ENCODE measurements at regions not wholly inside any gene's neighbourhood (a gene's known extent, or its start where the extent isn't known, plus 50 kb on each side); places are given as distances from the start of the nearest gene placed in this dataset.

DNA sequence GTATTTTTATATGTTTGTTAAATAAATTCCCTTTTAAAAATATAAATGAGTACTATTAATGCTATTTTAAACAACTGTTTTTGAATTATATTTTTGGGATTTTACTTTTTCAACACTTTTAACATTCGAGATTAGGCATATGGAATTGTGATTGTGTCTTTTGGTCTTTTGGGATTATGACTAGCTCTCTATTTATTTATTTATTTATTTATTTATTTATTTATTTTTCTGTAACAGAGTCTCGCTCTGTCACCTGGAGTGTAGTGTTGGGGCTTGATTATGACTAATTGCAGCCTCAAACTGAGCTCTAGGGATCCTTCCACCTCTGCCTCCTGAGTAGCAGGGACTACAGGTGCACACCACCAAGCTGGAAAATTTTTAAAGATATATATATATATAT, 1101.6 kb downstream of the FAM133A start:
- Histone ChIP-seq H3K27me3 (ENCODE audit: control insufficient read depth in 3 of 3, insufficient read depth in 3 of 3, low read length in 2 of 3) (peaks cover 0 to 7% (median 0%) of the 10 kb centered on the region in 3 donors), H3K27ac (ENCODE audit: low read depth in 1 of 2, low read length in 1 of 2) (no peak overlapping the region), H3K9ac (ENCODE audit: insufficient read depth in 1 of 2, low read length in 2 of 2) (no peak overlapping the region), H3K4me1 (ENCODE audit: control insufficient read depth in 5 of 5, insufficient read depth in 5 of 5, low read length in 5 of 5) (no peaks in the 10 kb centered on the region), H3K9me3 (ENCODE audit: control insufficient read depth in 4 of 4, insufficient read depth in 3 of 4, low read length in 3 of 4) (no peaks in the 10 kb centered on the region), H3K4me3 (no peak overlapping the region), H3K36me3 (ENCODE audit: control insufficient read depth in 4 of 4, insufficient read depth in 4 of 4, low read length in 4 of 4) (no peaks in the 10 kb centered on the region)
- WGBS, 2 donors: 65 to 81% methylated on average over 2 of the region's 2 CpGs
- TF ChIP-seq, protein P1, sequence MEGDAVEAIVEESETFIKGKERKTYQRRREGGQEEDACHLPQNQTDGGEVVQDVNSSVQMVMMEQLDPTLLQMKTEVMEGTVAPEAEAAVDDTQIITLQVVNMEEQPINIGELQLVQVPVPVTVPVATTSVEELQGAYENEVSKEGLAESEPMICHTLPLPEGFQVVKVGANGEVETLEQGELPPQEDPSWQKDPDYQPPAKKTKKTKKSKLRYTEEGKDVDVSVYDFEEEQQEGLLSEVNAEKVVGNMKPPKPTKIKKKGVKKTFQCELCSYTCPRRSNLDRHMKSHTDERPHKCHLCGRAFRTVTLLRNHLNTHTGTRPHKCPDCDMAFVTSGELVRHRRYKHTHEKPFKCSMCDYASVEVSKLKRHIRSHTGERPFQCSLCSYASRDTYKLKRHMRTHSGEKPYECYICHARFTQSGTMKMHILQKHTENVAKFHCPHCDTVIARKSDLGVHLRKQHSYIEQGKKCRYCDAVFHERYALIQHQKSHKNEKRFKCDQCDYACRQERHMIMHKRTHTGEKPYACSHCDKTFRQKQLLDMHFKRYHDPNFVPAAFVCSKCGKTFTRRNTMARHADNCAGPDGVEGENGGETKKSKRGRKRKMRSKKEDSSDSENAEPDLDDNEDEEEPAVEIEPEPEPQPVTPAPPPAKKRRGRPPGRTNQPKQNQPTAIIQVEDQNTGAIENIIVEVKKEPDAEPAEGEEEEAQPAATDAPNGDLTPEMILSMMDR (IDR thresholded peaks at IDR 0.05; ENCODE audit: control extremely low read depth, extremely low read depth): no peak
- DNase-seq: no peak
- no peak for ATAC-seq (ENCODE audit: insufficient read depth, low FRiP score)

DNA sequence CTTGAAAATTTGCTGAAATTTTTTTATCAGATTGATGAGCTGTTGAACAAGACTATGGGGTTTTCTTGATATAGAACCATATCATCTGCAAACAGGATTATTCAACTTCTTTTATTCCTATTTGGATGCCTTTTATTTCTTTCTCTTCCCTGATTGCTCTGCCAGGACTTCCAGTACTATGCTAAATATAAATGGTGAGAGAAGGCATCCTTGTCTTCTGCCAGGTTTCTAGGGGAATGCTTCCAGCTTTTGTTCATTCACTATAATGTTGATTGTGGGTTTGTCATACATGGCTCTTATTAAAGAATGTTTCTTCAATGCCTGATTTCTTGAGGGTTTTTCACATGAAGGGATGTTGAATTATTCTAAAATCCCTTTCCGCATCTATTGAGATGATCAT, 1139.5 kb downstream of the FAM133A start:
- TF ChIP-seq, protein P1 (IDR thresholded peaks at IDR 0.05; ENCODE audit: control extremely low read depth, extremely low read depth): no peak
- ATAC-seq (ENCODE audit: insufficient read depth, low FRiP score) (no peak), DNase-seq (no peak)
- Histone ChIP-seq H3K4me1 (ENCODE audit: control insufficient read depth in 5 of 5, insufficient read depth in 5 of 5, low read length in 5 of 5) (no peaks in the 10 kb centered on the region), H3K4me3 (no peak overlapping the region), H3K36me3 (ENCODE audit: control insufficient read depth in 4 of 4, insufficient read depth in 4 of 4, low read length in 4 of 4) (no peaks in the 10 kb centered on the region), H3K9me3 (ENCODE audit: control insufficient read depth in 4 of 4, insufficient read depth in 3 of 4, low read length in 3 of 4) (peaks cover 0 to 10% (median 2%) of the 10 kb centered on the region in 4 donors), H3K27ac (ENCODE audit: low read depth in 1 of 2, low read length in 1 of 2) (no peak overlapping the region), H3K9ac (ENCODE audit: insufficient read depth in 1 of 2, low read length in 2 of 2) (no peak overlapping the region), H3K27me3 (ENCODE audit: control insufficient read depth in 3 of 3, insufficient read depth in 3 of 3, low read length in 2 of 3) (no peaks in the 10 kb centered on the region)
- WGBS, 2 donors: 92 to 93% methylated on average over 1 of the region's 1 CpG

DNA sequence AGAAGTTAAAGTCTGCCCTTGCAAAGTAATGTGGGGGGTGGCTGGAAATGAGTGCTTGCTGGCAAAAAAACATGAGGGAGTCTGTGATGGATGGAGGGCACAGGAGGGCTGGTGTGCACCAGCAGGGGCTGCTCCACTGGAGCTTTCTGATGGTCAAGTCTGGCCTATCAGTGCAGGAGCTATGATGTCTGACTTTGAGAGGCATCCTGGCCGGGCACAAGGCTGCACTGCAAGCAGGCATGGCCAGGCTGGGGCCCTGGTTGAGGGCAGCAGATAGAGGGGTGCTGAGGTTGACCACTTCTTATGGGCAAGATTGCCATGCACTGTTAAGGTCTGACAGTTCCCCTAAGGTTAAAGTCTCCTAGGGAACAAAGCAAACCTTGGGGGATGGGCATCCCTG, 1140.2 kb downstream of the FAM133A start:
- no peak overlapping the region for H3K9ac ChIP-seq (ENCODE audit: insufficient read depth in 1 of 2, low read length in 2 of 2)
- 61 to 75% methylated on average over 1 of the region's 1 CpG for WGBS, 2 donors

More for the DNA sequence above, 1140.2 kb downstream of the FAM133A start:
- ATAC-seq (ENCODE audit: insufficient read depth, low FRiP score) (no peak), DNase-seq (no peak)
- H3K36me3 ChIP-seq (ENCODE audit: control insufficient read depth in 4 of 4, insufficient read depth in 4 of 4, low read length in 4 of 4): no peaks in the 10 kb centered on the region
- no peaks in the 10 kb centered on the region for H3K27me3 ChIP-seq (ENCODE audit: control insufficient read depth in 3 of 3, insufficient read depth in 3 of 3, low read length in 2 of 3)
- no peaks in the 10 kb centered on the region for H3K4me1 ChIP-seq (ENCODE audit: control insufficient read depth in 5 of 5, insufficient read depth in 5 of 5, low read length in 5 of 5)
- TF ChIP-seq, protein P1 (IDR thresholded peaks at IDR 0.05; ENCODE audit: control extremely low read depth, extremely low read depth): no peak
- H3K4me3 ChIP-seq: no peak overlapping the region
- peaks cover 0 to 10% (median 2%) of the 10 kb centered on the region in 4 donors for H3K9me3 ChIP-seq (ENCODE audit: control insufficient read depth in 4 of 4, insufficient read depth in 3 of 4, low read length in 3 of 4)
- no peak overlapping the region for H3K27ac ChIP-seq (ENCODE audit: low read depth in 1 of 2, low read length in 1 of 2)

Data from lung (tissue), 11 donors.